ENCODE measurements at regions not wholly inside any gene's neighbourhood (a gene's known extent, or its start where the extent isn't known, plus 50 kb on each side); places are given as distances from the start of the nearest gene placed in this dataset.

- H3K27me3 ChIP-seq (replicated peaks; ENCODE audit: control insufficient read depth, insufficient read depth, low read length), result no peaks in the 10 kb centered on the region
- no peaks in the 10 kb centered on the region for H3K36me3 ChIP-seq (ENCODE audit: control insufficient read depth, insufficient read depth, low read length)
- DNase-seq (ENCODE audit: extremely low read depth, insufficient read length), result no peak
- TF ChIP-seq CTCF (IDR thresholded peaks at IDR 0.05; ENCODE audit: insufficient read depth, low read length, poor library complexity, severe bottlenecking), result no peak
- H3K4me3 ChIP-seq (replicated peaks; ENCODE audit: low read depth, low read length), result no peak overlapping the region
Observed at GRCh38 chr17:72425794-72426168, 305.0 kb downstream of the SOX9 start.

- Histone ChIP-seq H3K4me3 (replicated peaks; ENCODE audit: low read depth, low read length) (no peak overlapping the region), H3K36me3 (ENCODE audit: control insufficient read depth, insufficient read depth, low read length) (no peaks in the 10 kb centered on the region), H3K27me3 (replicated peaks; ENCODE audit: control insufficient read depth, insufficient read depth, low read length) (no peaks in the 10 kb centered on the region)
- TF ChIP-seq CTCF (IDR thresholded peaks at IDR 0.05; ENCODE audit: insufficient read depth, low read length, poor library complexity, severe bottlenecking), result no peak
- no peak for DNase-seq (ENCODE audit: extremely low read depth, insufficient read length)
Observed at GRCh38 chr17:72426321-72426720, 305.5 kb downstream of the SOX9 start.

- H3K36me3 ChIP-seq (ENCODE audit: control insufficient read depth, insufficient read depth, low read length), result no peaks in the 10 kb centered on the region
- H3K4me3 ChIP-seq (replicated peaks; ENCODE audit: low read depth, low read length), result no peak overlapping the region
- no peak for DNase-seq (ENCODE audit: extremely low read depth, insufficient read length)
- no peaks in the 10 kb centered on the region for H3K27me3 ChIP-seq (replicated peaks; ENCODE audit: control insufficient read depth, insufficient read depth, low read length)
- peak; percentile 3 for TF ChIP-seq CTCF (IDR thresholded peaks at IDR 0.05; ENCODE audit: insufficient read depth, low read length, poor library complexity, severe bottlenecking)
Observed at GRCh38 chr17:72426948-72427760, 306.3 kb downstream of the SOX9 start.

- Histone ChIP-seq H3K4me3 (replicated peaks; ENCODE audit: low read depth, low read length) (no peak overlapping the region), H3K27me3 (replicated peaks; ENCODE audit: control insufficient read depth, insufficient read depth, low read length) (no peaks in the 10 kb centered on the region), H3K36me3 (ENCODE audit: control insufficient read depth, insufficient read depth, low read length) (no peaks in the 10 kb centered on the region)
- DNase-seq (ENCODE audit: extremely low read depth, insufficient read length), result no peak
- TF ChIP-seq CTCF (IDR thresholded peaks at IDR 0.05; ENCODE audit: insufficient read depth, low read length, poor library complexity, severe bottlenecking), result no peak
Observed at GRCh38 chr17:72427761-72428109, 306.9 kb downstream of the SOX9 start.

GRCh38 chr17:72429066-72429638 lies 308.3 kb downstream of the SOX9 start:
- TF ChIP-seq CTCF (IDR thresholded peaks at IDR 0.05; ENCODE audit: insufficient read depth, low read length, poor library complexity, severe bottlenecking), result no peak
- no peaks in the 10 kb centered on the region for H3K27me3 ChIP-seq (replicated peaks; ENCODE audit: control insufficient read depth, insufficient read depth, low read length)
- no peak for DNase-seq (ENCODE audit: extremely low read depth, insufficient read length)

More at GRCh38 chr17:72429066-72429638, 308.3 kb downstream of the SOX9 start:
- Histone ChIP-seq H3K4me3 (replicated peaks; ENCODE audit: low read depth, low read length) (no peak overlapping the region), H3K36me3 (ENCODE audit: control insufficient read depth, insufficient read depth, low read length) (no peaks in the 10 kb centered on the region)

All from GM06990 (cell line).